ENCODE measurements at regions not wholly inside any gene's neighbourhood (a gene's known extent, or its start where the extent isn't known, plus 50 kb on each side); places are given as distances from the start of the nearest gene placed in this dataset.
A peak's percentile ranks its signal among the peaks of the same experiment; 100 is the strongest.

- no peak for DNase-seq
Measured at GRCh38 chr14:97413022-97413539, 615.9 kb downstream of the VRK1 start.

GRCh38 chr14:97413966-97414717 lies 617.0 kb downstream of the VRK1 start:
- DNase-seq, result no peak

DNA sequence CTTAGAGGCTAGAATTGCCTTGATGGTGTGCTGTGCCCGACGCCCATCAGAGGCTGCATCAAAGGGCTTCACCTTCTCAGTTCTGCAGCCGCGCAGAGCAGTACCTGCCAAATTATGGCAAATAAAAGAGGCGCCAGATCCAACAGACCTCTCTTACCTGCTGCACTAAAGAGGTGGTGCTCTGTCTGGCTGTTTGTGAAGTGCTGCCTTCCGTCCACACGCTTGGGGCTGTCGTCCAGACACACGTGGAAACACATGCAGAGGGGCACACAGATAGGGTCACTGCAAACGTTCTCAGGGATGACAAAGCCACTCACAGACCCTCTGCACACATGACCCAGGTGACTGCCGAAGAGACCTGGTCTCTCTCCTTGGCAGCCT lies 617.5 kb downstream of the VRK1 start:
- no peak for DNase-seq

- DNase-seq, result no peak
Measured at GRCh38 chr14:97415907-97416306, 618.7 kb downstream of the VRK1 start.

DNA sequence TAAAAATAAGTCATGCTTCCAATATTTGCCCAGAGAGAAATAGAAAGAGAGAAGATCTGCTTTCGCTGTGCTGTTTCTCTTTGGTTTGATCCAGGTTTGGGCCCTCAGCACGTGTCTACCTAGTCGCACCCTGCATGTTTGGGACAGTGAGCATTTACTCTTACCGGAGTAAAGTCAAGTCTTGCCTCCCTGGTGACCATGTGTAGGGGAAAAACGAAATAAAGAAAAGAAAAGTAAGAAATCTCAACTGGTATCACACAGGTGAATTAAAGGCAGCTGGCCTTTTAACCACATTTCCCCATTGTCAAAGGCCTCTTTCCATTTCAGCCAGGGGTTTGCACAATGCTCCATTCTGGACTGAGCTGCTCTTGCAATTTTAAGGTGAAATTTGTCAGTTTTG lies 619.4 kb downstream of the VRK1 start:
- no peak for DNase-seq

GRCh38 chr14:97417331-97417730 lies 620.1 kb downstream of the VRK1 start:
- DNase-seq, result no peak

DNA sequence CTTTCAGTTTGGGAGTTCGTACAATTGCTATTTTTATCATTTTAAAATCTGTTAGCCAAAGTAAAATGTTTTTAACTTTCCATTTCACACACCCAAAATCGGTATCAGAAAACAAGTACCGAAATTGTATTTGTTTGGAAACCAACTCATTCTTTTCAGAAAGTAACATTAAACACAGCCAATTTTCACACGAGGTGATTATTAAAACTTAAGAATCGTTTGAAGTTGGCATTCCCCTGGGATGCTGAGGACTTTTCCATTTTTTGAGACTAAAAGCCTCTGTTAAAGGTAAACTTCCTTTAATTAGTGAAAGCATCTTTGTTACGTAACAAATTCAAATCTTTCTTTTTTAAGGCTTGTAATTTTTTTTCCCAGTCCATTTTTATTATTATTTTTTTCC lies 623.0 kb downstream of the VRK1 start:
- no peak for DNase-seq

DNA sequence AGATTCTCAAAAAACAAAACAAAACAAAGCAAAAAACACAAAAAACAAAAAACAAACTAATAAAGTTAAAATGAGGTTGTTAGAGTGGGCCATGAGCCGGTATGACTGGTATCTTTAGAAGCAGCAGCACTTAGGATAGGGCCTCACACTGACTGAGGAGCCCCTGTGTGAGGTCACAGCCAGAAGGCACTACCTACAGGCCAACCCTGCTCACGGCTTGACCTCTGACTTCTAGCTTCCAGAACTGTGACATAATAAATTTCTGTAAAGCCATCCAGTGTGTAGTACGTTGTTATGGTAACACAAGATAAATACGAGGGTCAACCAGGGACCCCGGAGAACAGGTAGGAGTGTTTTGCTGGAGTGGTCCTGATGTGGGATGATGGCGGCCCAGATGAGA lies 629.6 kb downstream of the VRK1 start:
- DNase-seq, result no peak

- DNase-seq, result no peak
Measured at GRCh38 chr14:97428808-97429440, 631.7 kb downstream of the VRK1 start.

GRCh38 chr14:97432586-97432985 lies 635.4 kb downstream of the VRK1 start:
- DNase-seq, result no peak

DNA sequence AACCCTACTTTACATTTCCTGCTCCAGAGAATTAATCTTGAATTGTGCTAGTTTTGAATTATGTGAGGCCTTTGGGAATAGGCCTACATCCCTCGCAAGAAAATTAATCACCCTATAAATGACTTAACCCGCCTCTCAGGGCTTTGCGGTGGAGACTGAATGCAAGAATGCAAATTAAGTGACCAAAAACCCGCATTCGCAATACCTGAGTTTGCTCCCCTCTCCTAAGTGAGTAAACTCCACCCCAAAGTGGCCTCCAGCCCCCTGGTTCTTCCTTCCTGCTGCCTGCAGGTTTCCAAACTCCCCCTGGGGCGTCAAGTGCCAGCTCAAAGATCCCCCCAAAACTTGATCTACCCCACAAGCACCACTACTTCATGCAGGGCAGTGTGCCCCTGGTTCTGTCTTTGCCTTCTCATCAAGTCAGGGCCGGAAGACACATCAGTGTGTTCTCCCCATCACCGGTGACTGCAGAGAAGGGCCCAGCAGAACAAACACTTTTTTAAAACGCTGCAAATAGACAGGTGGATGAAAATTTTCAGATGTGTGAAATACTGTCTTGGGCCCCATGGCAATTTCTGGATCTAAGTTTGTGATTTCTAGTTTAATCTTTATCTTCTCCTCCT lies 644.7 kb downstream of the VRK1 start:
- no peak for DNase-seq

DNA sequence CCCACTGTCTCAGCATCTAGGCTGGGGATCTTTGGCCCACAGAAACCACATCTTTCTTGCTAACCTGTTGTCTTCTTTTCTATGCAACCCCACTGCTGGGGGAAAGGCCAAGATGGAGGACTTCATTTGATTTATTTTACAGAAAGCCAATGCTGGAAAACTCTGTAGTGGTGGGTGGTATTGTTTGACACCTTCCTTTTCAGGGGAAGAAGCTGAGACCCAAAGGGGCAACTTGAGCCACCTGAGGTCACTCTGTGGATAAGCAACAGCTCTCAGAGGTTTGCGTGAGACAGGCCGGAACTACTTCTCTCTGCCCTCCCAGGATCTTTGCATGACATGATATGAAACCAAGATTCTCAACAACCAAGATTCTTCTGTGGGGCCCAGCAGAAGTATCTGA lies 645.2 kb downstream of the VRK1 start:
- no peak for DNase-seq

DNA sequence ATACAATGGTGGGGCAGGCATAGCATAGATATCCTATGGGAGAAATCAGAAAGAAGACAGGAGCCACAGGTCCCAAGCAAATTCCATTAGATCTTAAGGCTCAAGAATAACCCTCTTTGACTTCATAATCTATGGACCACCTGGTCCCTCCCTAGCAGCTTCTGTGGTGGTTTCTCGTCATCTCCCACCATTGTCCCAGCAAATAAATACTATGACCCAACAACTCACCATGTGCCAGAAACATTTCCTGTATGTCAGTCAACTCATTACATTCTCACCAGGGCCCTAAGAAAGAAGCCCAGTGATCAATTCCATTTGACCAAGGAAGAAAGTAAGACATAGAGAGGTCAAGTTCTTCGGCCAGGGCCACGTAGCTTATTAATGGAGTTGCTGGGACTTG lies 646.2 kb downstream of the VRK1 start:
- DNase-seq, result no peak

GRCh38 chr14:97444248-97444647 lies 647.1 kb downstream of the VRK1 start:
- no peak for DNase-seq

DNA sequence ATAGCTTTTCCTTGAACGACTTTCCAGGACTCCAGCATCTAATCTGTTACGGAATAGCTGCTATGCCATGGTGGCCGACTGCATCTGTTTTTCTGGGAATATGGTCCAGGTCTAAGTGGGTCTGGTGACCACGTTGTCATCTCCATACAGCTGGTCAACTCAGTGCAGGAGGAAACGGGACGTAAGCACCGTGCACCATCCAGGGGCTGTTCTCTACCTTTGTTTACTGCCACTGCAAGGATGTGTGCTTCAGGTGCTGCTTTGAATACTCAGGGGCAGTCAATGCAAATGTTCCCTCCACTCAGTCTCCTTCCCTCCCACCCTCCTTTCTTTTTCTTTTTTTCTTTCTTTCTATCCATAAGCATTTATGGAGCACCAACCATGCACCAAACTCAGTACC lies 648.2 kb downstream of the VRK1 start:
- DNase-seq, result no peak

GRCh38 chr14:97446087-97446486 lies 648.9 kb downstream of the VRK1 start:
- DNase-seq, result no peak

GRCh38 chr14:97452314-97452713 lies 655.1 kb downstream of the VRK1 start:
- no peak for DNase-seq

DNA sequence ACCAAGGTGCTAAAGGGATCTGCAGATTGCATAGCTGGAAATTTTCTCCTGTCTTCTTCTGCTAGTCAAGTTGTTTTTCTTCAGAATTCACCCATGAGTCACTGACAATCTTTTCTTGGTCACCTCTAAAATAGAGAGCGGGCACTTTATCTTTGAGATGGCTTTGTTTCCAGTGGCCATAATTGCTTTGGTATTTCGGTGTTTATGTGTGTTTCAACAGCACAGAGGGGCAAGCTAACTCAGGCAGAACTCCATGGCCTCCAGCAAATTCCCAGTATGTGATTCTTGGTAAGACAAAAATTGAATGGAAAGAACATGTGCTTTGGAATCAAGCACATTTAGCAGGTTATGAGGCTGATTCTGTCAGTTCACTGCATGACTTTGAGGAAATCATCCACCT lies 656.8 kb downstream of the VRK1 start:
- no peak for DNase-seq

GRCh38 chr14:97456462-97456861 lies 659.3 kb downstream of the VRK1 start:
- DNase-seq, result no peak

DNA sequence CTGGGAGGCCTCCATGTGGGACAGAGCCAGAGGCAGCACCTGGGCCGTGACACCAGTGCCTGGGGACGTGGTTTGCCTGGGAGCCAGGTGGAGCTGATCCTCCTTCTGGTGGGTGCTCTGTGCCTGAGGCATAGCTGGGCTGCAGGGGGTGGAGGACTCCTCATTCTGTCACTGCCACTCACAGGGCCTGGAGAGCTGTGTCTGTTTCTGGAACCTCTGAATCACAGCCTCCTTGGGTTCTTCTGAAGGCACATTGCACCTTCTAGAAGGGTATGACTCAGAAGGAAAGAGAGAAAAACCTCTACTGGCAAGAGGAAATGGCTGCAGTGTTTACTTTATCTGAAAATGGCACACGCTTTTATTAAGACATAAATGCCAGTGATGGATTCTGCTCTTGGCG lies 659.8 kb downstream of the VRK1 start:
- DNase-seq, result no peak

- DNase-seq, result no peak
Measured at GRCh38 chr14:97457575-97458085, 660.4 kb downstream of the VRK1 start.

DNA sequence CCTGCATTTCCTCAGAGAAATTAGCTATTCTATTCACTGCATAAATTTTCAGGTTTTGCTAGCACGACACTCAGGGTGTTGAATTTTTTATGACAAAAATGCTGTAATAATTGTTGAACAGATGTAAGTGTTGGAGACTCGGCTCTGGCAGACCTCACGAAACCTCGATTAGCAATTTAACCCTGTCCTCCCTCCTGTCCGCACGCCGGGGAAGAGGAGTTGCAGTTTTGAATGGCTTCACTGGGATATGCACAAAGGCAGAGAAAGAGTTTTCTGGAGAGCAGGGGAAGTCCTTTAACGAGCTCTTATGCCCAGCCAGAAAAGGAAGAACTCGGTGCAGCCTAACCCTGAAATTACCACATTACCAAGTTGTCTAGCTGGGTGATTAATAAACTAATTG lies 661.1 kb downstream of the VRK1 start:
- no peak for DNase-seq

GRCh38 chr14:97458661-97459579 lies 661.7 kb downstream of the VRK1 start:
- DNase-seq, result peak; percentile 62
